Psoas muscle (tissue), 7 donors: ENCODE measurements at regions not wholly inside any gene's neighbourhood (a gene's known extent, or its start where the extent isn't known, plus 50 kb on each side); places are given as distances from the start of the nearest gene placed in this dataset.
"Not testable (repeated sequence)": the region's sequence is repeated elsewhere in the genome, so short reads cannot be mapped to it uniquely, and the experiment has no call there.

ENCODE experiments used
- ATAC-seq, 4 donors: fragments of 200-7000 bp; cut with Tn5 transposase; one replicate each; pipeline ENCODE4 v1.9.1; 2020; ENCODE audit warnings: moderate library complexity in 3 of 4, mild to moderate bottlenecking in 2 of 4
- DNase-seq, 2 donors: peaks; one replicate each; pipeline ENCODE4 v3.0.0-alpha.2; 2020
- H3K27ac ChIP-seq: fragments of 200-600 bp; one replicate; pipeline ENCODE4 v1.8.0; 2022
- H3K27me3 ChIP-seq, 3 donors: fragments of 200-600 bp in 1 of 3; one replicate each; pipeline versions ENCODE4 v1.6.1 to v1.8.0; 2013 to 2022; ENCODE audit warnings: low read length in 2 of 3, mild to moderate bottlenecking in 2 of 3, moderate library complexity in 1 of 3; ENCODE audit not compliant: insufficient read depth in 3 of 3
- H3K36me3 ChIP-seq, 2 donors: fragments of 200-600 bp in 1 of 2; one replicate each; pipeline versions ENCODE4 v1.6.1 to v1.8.0; 2013 to 2022; ENCODE audit warnings: low read depth in 1 of 2, mild to moderate bottlenecking in 1 of 2, moderate library complexity in 1 of 2; ENCODE audit not compliant: insufficient read depth in 1 of 2
- H3K4me1 ChIP-seq: fragments of 200-600 bp; one replicate; pipeline ENCODE4 v1.8.0; 2022
- H3K4me3 ChIP-seq: fragments of 200-600 bp; one replicate; pipeline ENCODE4 v1.8.0; 2022; ENCODE audit warnings: mild to moderate bottlenecking
- H3K9me3 ChIP-seq: fragments of 200-600 bp; one replicate; pipeline ENCODE4 v1.8.0; 2022
- CTCF ChIP-seq: fragments of 200-600 bp; IDR thresholded peaks from one replicate; pipeline ENCODE4 v1.8.0; 2022; ENCODE audit warnings: antibody characterized with exemption
- WGBS, 3 donors: extraction: QIAGEN DNeasy Blood & Tissue Kit; methylation state at CpG; one replicate each; pipeline versions ENCODE4 v1.1.6 to v1.1.7; 2013; 5-methylcytosine and 5-hydroxymethylcytosine counted together
- intact Hi-C, 2 donors: fragments of 100-400 bp; cut with DNase I; formaldehyde crosslinking; loops; one replicate each; pipeline versions ENCODE4 v1.11.0 to v1.14.2; 2022
- donor health status: healthy with polysubstance abuse.
- donor health status: DM: no; HTN: no; CAD: no; lungs with moderate emphysema.
- donor health status: Bipolar disorder and iron deficiency.
- donor health status: healthy.
- donor health status: DM: yes; HTN: yes; CAD: no.
- donor health status: DM: no; HTN: no; CAD: no.
- donor health status: DM: yes; HTN: yes; CAD: no.

GRCh38 chr10:30208330-30208729 lies 140.7 kb downstream of the MTPAP start:
- intact Hi-C loops, result no loop called here
- peaks cover 0 to 4% (median 0%) of the 10 kb centered on the region in 3 donors for H3K27me3 ChIP-seq
- H3K36me3 ChIP-seq, result no peaks in the 10 kb centered on the region
- no peak for ATAC-seq
- H3K9me3 ChIP-seq, result no peaks in the 10 kb centered on the region
- TF ChIP-seq CTCF, result no peak
- DNase-seq, result no peak
- H3K27ac ChIP-seq, result no peak overlapping the region
- WGBS, 3 donors, result 53 to 65% (median 64%) methylated on average over 2 of the region's 2 CpGs
- H3K4me3 ChIP-seq, result no peak overlapping the region
- H3K4me1 ChIP-seq, result no peaks in the 10 kb centered on the region

GRCh38 chr10:30207485-30208052 lies 141.5 kb downstream of the MTPAP start:
- DNase-seq, result no peak
- intact Hi-C loops, result no loop called here
- no peak overlapping the region for H3K27ac ChIP-seq
- no peak for TF ChIP-seq CTCF
- peaks cover 0 to 4% (median 0%) of the 10 kb centered on the region in 3 donors for H3K27me3 ChIP-seq
- ATAC-seq, result no peak
- H3K36me3 ChIP-seq, result no peaks in the 10 kb centered on the region
- H3K4me1 ChIP-seq, result no peaks in the 10 kb centered on the region
- no peaks in the 10 kb centered on the region for H3K9me3 ChIP-seq
- 35 to 40% (median 38%) methylated on average over 10 of the region's 10 CpGs for WGBS, 3 donors
- no peak overlapping the region for H3K4me3 ChIP-seq

GRCh38 chr10:30200017-30200415 lies 140.6 kb upstream of the JCAD start:
- 71 to 76% (median 74%) methylated on average over 4 of the region's 4 CpGs for WGBS, 3 donors
- ATAC-seq (no peak), DNase-seq (no peak)
- Histone ChIP-seq H3K27me3 (no peaks in the 10 kb centered on the region), H3K36me3 (no peaks in the 10 kb centered on the region), H3K9me3 (no peaks in the 10 kb centered on the region), H3K4me3 (no peak overlapping the region), H3K27ac (no peak overlapping the region), H3K4me1 (peaks cover 3% of the 10 kb centered on the region)
- intact Hi-C loops, result no loop called here
- no peak for TF ChIP-seq CTCF

- no peak for TF ChIP-seq CTCF
- no peak for DNase-seq
- ATAC-seq, result peak in 3 of 4 donors; percentile 47 to 86 (median 51)
- Histone ChIP-seq H3K4me3 (no peak overlapping the region), H3K36me3 (no peaks in the 10 kb centered on the region), H3K27me3 (no peaks in the 10 kb centered on the region), H3K27ac (no peak overlapping the region), H3K4me1 (peaks cover 3% of the 10 kb centered on the region), H3K9me3 (no peaks in the 10 kb centered on the region)
- WGBS, 3 donors, result 37 to 47% (median 42%) methylated on average over 6 of the region's 6 CpGs
- intact Hi-C loops, result no loop called here
These were observed 140.1 kb upstream of the JCAD start for GRCh38 chr10:30199376-30200016.

GRCh38 chr10:30197186-30197585 lies 137.8 kb upstream of the JCAD start:
- no peak for DNase-seq
- ATAC-seq, result no peak
- 77 to 80% (median 79%) methylated on average over 4 of the region's 4 CpGs for WGBS, 3 donors
- no peak for TF ChIP-seq CTCF
- no peak overlapping the region for H3K27ac ChIP-seq
- H3K9me3 ChIP-seq, result peaks cover 3% of the 10 kb centered on the region
- no peaks in the 10 kb centered on the region for H3K27me3 ChIP-seq
- no peaks in the 10 kb centered on the region for H3K36me3 ChIP-seq
- intact Hi-C loops, result no loop called here
- H3K4me3 ChIP-seq, result no peak overlapping the region
- peaks cover 3% of the 10 kb centered on the region for H3K4me1 ChIP-seq

- H3K4me1 ChIP-seq, DNase-seq, H3K27me3 ChIP-seq, H3K9me3 ChIP-seq, H3K36me3 ChIP-seq, intact Hi-C loops, H3K4me3 ChIP-seq, H3K27ac ChIP-seq, ATAC-seq: not testable (repeated sequence)
- WGBS, 3 donors, result 76 to 81% (median 80%) methylated on average over 2 of the region's 2 CpGs
These were observed 137.2 kb upstream of the JCAD start for GRCh38 chr10:30196559-30196958.
